ENCODE measurements at regions not wholly inside any gene's neighbourhood (a gene's known extent, or its start where the extent isn't known, plus 50 kb on each side); places are given as distances from the start of the nearest gene placed in this dataset.
"Not testable (repeated sequence)": the region's sequence is repeated elsewhere in the genome, so short reads cannot be mapped to it uniquely, and the experiment has no call there.

DNA sequence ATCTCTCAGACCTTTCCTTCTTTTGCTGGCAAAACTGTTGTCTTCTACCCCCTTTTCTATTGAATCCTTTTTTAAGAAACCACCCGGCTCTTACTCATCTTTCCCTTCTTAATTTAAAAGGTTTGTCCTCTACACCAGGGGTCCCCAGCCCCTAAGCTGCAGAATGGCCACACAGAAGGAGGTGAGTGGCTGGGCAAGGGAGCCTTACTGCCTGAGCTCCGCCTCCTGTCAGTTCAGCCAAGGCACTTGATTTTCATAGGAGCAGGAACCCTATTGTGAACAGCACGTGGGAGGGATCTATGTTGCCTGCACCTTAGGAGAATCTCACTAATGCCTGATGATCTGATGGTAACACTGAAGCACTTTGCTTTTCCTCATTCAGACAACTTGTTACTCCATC is 726.3 kb upstream of the INTU start:
- Mint-ChIP-seq H3K36me3 (ENCODE audit: low read depth) (no peaks in the 10 kb centered on the region), H3K4me3 (no peak overlapping the region), H3K27ac (no peak overlapping the region), H3K9me3 (peaks cover 4% of the 10 kb centered on the region), H3K4me1 (ENCODE audit: low read depth) (no peaks in the 10 kb centered on the region), H3K27me3 (ENCODE audit: low read depth) (no peaks in the 10 kb centered on the region)
- intact Hi-C loops (cut with micrococcal nuclease): no loop called here
- DNase-seq: no peak
- CTCF ChIA-PET: no interaction called here

DNA sequence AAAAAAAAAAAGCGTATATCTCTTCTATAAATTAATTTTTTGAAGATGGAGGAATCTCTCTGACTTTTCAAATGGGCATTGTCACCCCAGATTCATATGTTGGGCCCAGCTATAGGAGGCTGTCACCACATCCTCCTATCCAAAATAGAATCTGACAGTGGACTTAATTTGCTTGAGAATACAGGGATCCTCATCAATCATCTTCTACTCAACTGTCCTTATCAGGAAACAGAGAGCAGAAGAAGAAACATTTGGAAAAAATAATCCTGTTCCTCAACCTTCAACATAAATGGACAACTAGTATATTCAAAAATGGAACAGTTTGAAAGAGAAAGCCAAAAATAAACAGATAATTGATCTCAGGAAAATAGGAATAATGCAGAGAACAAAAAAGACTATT is 725.4 kb upstream of the INTU start:
- Mint-ChIP-seq H3K27me3 (ENCODE audit: low read depth) (no peaks in the 10 kb centered on the region), H3K36me3 (ENCODE audit: low read depth) (no peaks in the 10 kb centered on the region), H3K4me1 (ENCODE audit: low read depth) (no peaks in the 10 kb centered on the region), H3K9me3 (peaks cover 4% of the 10 kb centered on the region), H3K27ac (no peak overlapping the region), H3K4me3 (no peak overlapping the region)
- CTCF ChIA-PET: interaction anchor here (0.6 kb wide), 1 partner anchor 9 kb away, joined by 3 read pairs; no protein-coding TSS in a partner anchor
- intact Hi-C loops (cut with micrococcal nuclease): no loop called here
- no peak for DNase-seq

DNA sequence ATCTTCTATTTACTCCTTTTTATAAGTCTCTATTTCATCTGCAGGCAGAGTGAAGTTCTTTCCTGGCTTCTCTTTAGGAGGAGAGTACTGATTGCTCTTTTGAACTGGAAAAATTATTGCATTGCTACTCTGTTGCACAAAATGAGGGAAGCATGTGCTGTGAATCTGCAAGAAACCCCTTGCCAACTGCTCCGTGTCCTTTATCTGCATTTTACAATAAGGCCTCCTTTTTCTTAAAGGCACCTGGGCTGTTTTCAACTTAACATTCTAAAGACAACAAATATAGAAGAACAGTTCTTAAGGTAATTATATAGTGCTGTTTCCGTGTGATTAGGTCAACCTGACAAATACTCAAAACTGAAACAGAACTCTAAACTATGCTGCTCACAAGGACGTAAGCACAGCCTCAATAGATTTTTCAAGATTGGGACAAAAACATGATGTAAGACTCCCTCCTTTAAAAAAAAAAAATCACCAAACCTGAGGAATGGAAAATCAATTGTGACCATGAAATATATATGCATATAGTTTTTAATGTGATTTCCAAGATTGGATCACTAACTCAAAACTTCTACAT is 716.6 kb upstream of the INTU start:
- Mint-ChIP-seq H3K27me3 (ENCODE audit: low read depth) (no peaks in the 10 kb centered on the region), H3K27ac (no peak overlapping the region), H3K4me1 (ENCODE audit: low read depth) (no peaks in the 10 kb centered on the region), H3K9me3 (peaks cover 7% of the 10 kb centered on the region), H3K4me3 (no peak overlapping the region), H3K36me3 (ENCODE audit: low read depth) (no peaks in the 10 kb centered on the region)
- DNase-seq: no peak
- CTCF ChIA-PET: interaction anchor here (0.7 kb wide), 1 partner anchor 8 kb away, joined by 3 read pairs; no protein-coding TSS in a partner anchor
- intact Hi-C loops (cut with micrococcal nuclease): no loop called here

DNA sequence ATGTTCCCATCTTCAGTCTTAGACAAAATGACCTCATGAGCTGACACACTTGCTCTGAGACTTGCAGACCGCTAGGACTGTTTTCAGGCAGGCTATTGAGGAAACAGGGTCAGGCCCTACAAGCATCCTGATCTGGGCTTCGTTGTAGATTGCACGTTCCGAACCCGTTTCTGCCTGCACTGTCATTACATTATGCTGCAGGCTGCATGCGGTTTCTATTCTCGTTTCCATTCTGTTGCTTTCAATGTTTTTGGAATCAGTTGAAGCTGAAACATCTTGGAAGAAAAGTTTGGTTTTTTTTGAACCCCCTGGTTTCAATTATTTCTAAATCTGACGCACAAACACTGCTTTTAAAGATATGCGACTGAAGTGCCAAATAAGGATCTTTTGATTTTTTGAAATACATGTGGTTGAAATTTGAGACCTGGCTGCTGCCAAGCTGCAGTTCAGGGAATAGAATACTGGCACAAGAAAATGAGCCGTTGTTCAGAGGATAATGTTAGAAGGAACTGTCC is 716.1 kb upstream of the INTU start:
- Mint-ChIP-seq H3K4me3 (no peak overlapping the region), H3K36me3 (ENCODE audit: low read depth) (no peaks in the 10 kb centered on the region), H3K27ac (no peak overlapping the region), H3K4me1 (ENCODE audit: low read depth) (no peaks in the 10 kb centered on the region), H3K9me3 (peaks cover 7% of the 10 kb centered on the region), H3K27me3 (ENCODE audit: low read depth) (no peaks in the 10 kb centered on the region)
- CTCF ChIA-PET: interaction anchor here (0.7 kb wide), 1 partner anchor 9 kb away, joined by 3 read pairs; no protein-coding TSS in a partner anchor
- intact Hi-C loops (cut with micrococcal nuclease): no loop called here
- DNase-seq: no peak

DNA sequence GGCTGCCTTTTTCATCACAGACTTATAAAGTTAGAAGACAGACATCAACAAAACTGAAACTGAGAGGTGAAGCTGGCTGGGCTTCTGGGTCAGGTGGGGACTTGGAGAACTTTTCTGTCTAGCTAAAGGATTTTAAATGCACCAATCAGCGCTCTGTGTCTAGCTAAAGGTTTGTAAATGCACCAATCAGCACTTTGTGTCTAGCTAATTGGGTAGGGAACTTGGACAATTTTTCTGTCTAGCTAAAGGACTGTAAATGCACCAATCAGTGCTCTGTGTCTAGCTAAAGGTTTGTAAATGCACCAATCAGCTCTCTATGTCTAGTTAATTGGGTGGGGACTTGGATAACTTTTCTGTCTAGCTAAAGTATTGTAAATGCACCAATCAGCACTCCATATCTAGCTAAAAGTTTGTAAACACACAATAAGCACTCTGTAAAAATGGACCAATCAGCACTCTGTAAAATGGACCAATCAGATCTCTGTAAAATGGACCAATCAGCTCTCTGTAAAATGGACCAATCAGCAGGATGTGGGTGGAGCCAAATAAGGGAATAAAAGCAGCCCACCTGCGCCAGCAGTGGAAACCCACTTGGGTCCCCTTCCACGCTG is 710.3 kb upstream of the INTU start:
- H3K4me3 Mint-ChIP-seq; H3K36me3 Mint-ChIP-seq (ENCODE audit: low read depth); CTCF ChIA-PET; H3K27me3 Mint-ChIP-seq (ENCODE audit: low read depth); DNase-seq; H3K27ac Mint-ChIP-seq; H3K4me1 Mint-ChIP-seq (ENCODE audit: low read depth); intact Hi-C loops (cut with micrococcal nuclease): not testable (repeated sequence)
- peaks cover 11% of the 10 kb centered on the region for H3K9me3 Mint-ChIP-seq

DNA sequence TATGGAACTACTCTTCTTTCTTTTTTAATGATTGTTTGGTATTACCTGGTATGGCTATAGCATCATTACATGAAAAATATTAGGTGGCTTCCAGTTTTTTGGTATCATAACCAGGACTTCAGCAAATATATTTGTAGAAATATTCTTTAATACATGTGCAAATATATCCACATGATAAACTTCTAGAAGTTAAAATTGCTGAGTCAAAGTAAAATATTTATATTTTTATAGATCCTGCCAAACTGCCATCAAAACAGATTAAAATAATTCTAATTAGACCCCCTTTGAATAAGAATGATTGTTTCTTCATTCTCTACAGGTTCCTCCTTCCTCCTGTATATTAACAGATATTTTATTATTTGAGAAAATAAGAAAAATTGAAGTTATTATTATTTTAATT is 708.5 kb upstream of the INTU start:
- CTCF ChIA-PET: no interaction called here
- Mint-ChIP-seq H3K36me3 (ENCODE audit: low read depth) (no peaks in the 10 kb centered on the region), H3K27ac (no peak overlapping the region), H3K9me3 (peaks cover 11% of the 10 kb centered on the region), H3K27me3 (ENCODE audit: low read depth) (no peaks in the 10 kb centered on the region), H3K4me1 (ENCODE audit: low read depth) (no peaks in the 10 kb centered on the region), H3K4me3 (no peak overlapping the region)
- intact Hi-C loops (cut with micrococcal nuclease): no loop called here
- DNase-seq: no peak

DNA sequence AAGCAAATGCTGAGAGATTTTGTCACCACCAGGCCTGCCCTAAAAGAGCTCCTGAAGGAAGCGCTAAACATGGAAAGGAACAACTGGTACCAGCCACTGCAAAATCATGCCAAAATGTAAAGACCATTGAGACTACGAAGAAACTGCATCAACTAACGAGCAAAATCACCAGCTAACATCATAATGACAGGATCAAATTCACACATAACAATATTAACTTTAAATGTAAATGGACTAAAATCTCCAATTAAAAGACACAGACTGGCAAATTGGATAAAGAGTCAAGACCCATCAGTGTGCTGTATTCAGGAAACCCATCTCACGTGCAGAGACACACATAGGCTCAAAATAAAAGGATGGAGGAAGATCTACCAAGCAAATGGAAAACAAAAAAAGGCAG is 702.7 kb upstream of the INTU start:
- H3K27me3 Mint-ChIP-seq (ENCODE audit: low read depth); H3K9me3 Mint-ChIP-seq; H3K4me3 Mint-ChIP-seq; intact Hi-C loops (cut with micrococcal nuclease); CTCF ChIA-PET; DNase-seq; H3K27ac Mint-ChIP-seq; H3K36me3 Mint-ChIP-seq (ENCODE audit: low read depth); H3K4me1 Mint-ChIP-seq (ENCODE audit: low read depth): not testable (repeated sequence)

DNA sequence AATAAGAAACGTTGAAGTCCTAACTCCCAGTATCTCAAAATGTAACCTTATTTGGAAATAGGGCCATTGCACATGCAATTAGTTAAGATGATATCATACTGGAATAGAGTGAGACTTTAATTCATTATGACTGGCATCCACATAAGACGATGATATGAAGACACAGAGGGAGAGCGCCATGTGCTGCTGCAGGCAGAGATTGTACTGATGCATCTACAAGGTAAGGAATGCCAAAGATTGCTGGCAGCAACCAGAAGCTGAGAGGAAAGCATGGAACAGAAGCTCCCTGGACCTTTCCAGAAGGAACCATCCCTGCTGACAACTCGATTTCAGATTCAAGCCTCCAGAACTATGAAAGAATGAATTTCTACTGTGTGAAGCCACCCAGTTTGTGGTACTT is 697.0 kb upstream of the INTU start:
- intact Hi-C loops (cut with micrococcal nuclease): no loop called here
- H3K36me3 Mint-ChIP-seq (ENCODE audit: low read depth): no peaks in the 10 kb centered on the region
- H3K4me1 Mint-ChIP-seq (ENCODE audit: low read depth): no peaks in the 10 kb centered on the region
- no peak overlapping the region for H3K27ac Mint-ChIP-seq
- H3K4me3 Mint-ChIP-seq: no peak overlapping the region
- no peaks in the 10 kb centered on the region for H3K27me3 Mint-ChIP-seq (ENCODE audit: low read depth)
- DNase-seq: no peak
- peaks cover 6% of the 10 kb centered on the region for H3K9me3 Mint-ChIP-seq
- CTCF ChIA-PET: no interaction called here

DNA sequence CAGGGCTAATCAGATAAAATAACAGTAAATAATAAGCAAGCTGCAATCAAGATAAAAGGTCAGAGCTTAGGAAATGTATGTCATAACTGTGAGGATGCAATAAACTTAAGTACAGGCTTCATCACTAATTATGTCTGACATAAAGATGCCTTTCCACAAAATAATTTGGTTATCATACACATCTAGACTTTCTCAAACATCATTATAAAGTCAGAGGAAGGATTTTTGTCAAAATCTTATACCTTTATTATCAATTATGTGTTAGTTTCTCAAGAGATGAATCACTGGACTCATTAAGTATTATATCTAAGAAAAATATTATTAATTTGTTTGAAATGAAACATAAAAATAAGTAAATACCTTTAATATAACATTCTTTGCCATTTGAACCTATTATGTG is 695.4 kb upstream of the INTU start:
- CTCF ChIA-PET: no interaction called here
- H3K27me3 Mint-ChIP-seq (ENCODE audit: low read depth): no peaks in the 10 kb centered on the region
- DNase-seq: no peak
- intact Hi-C loops (cut with micrococcal nuclease): no loop called here
- no peak overlapping the region for H3K27ac Mint-ChIP-seq
- H3K4me3 Mint-ChIP-seq: no peak overlapping the region
- no peaks in the 10 kb centered on the region for H3K4me1 Mint-ChIP-seq (ENCODE audit: low read depth)
- peaks cover 6% of the 10 kb centered on the region for H3K9me3 Mint-ChIP-seq
- no peaks in the 10 kb centered on the region for H3K36me3 Mint-ChIP-seq (ENCODE audit: low read depth)

DNA sequence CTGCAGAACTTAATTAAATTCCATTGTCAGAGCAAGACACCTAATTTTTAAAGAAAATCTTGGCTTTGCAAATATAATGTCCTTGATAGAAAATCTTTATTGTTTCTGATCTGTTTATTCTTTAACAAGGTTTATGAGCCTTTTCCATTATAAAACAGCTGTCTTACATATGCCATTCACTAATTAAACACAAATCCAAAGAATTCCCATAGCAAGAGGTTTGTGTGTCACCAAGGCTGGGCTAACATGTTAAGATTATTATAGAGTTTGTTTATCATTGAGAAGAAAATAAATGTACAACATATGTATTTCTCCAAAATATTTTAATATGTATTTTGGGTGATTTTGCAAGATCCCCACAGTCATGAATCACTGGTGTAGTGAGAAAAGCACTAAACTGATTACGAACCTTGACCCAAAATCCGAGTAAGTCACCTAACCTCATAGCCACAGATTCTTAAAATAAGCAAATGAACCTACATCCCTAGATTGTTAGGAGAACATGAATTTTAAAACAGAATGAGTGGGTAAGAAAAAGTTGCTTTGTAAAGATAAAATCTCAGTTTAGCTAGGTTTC is 694.8 kb upstream of the INTU start:
- H3K4me3 Mint-ChIP-seq: no peak overlapping the region
- CTCF ChIA-PET: interaction anchor here (0.5 kb wide), 1 partner anchor 34 kb away, joined by 3 read pairs; no protein-coding TSS in a partner anchor

DNA sequence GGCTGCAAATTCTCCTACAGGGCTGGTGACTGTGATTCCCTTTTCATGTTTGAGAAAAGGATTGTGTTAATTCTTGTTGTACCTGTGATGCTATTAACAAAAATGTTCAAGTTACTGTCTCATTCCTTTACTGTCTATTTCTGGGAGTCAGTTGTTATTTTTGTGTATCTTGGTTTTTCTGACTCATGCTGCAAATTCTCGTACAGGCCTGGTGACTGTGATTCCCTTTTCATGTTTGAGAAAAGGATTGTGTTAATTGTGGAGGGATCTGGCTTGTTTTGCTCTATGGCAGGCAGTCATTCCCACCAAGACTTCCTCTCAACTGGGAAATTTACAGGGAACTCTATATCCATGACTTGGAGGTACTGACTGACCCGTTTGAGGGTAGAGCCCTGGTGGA is 693.4 kb upstream of the INTU start:
- H3K36me3 Mint-ChIP-seq (ENCODE audit: low read depth): no peaks in the 10 kb centered on the region
- no peak overlapping the region for H3K27ac Mint-ChIP-seq
- H3K4me3 Mint-ChIP-seq: no peak overlapping the region
- H3K4me1 Mint-ChIP-seq (ENCODE audit: low read depth): no peaks in the 10 kb centered on the region
- CTCF ChIA-PET: no interaction called here
- peaks cover 6% of the 10 kb centered on the region for H3K9me3 Mint-ChIP-seq
- H3K27me3 Mint-ChIP-seq (ENCODE audit: low read depth): no peaks in the 10 kb centered on the region
- no peak for DNase-seq
- intact Hi-C loops (cut with micrococcal nuclease): no loop called here

More for the DNA sequence above, 694.8 kb upstream of the INTU start:
- no peaks in the 10 kb centered on the region for H3K36me3 Mint-ChIP-seq (ENCODE audit: low read depth)
- no peaks in the 10 kb centered on the region for H3K27me3 Mint-ChIP-seq (ENCODE audit: low read depth)
- H3K4me1 Mint-ChIP-seq (ENCODE audit: low read depth): no peaks in the 10 kb centered on the region
- intact Hi-C loops (cut with micrococcal nuclease): no loop called here
- DNase-seq: no peak
- H3K9me3 Mint-ChIP-seq: peaks cover 6% of the 10 kb centered on the region
- no peak overlapping the region for H3K27ac Mint-ChIP-seq

DNA sequence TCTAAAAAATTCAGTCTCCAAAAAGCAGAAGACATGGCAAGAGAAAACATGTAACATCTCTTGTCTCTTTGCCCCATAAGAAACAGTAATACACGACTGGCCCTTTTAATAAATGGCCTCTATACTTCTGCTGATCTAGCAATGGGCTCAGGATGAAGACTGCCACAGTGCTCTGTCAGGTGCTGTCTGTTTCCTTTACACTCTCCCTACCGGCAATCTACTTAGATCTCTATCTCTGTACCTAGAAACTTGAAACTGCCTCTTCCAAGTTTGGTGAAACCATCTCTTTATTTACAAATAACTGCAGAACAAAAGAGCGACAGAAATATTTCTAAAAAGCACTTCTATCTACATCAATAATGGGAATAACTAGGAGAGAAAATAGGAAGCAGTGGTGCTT is 685.2 kb upstream of the INTU start:
- Mint-ChIP-seq H3K36me3 (ENCODE audit: low read depth) (no peaks in the 10 kb centered on the region), H3K27ac (no peak overlapping the region), H3K27me3 (ENCODE audit: low read depth) (no peaks in the 10 kb centered on the region), H3K9me3 (peaks cover 2% of the 10 kb centered on the region), H3K4me1 (ENCODE audit: low read depth) (no peaks in the 10 kb centered on the region), H3K4me3 (no peak overlapping the region)
- CTCF ChIA-PET: no interaction called here
- no peak for DNase-seq
- intact Hi-C loops (cut with micrococcal nuclease): no loop called here
